Common myeloid progenitor, CD34-positive (primary cell): ENCODE measurements at regions not wholly inside any gene's neighbourhood (a gene's known extent, or its start where the extent isn't known, plus 50 kb on each side); places are given as distances from the start of the nearest gene placed in this dataset.

Experiments
- CTCF ChIA-PET: fragments of 350-600 bp; sonication (Branson Sonifier 250); formaldehyde crosslinking; loops from one replicate; lab custom pipeline; 2021; ENCODE audit warnings: antibody characterized with exemption; lab: Charles Lee
- POLR2A ChIA-PET: fragments of 350-600 bp; sonication (Branson Sonifier 250); formaldehyde crosslinking; loops from one replicate; lab custom pipeline; 2021; ENCODE audit warnings: antibody characterized with exemption; lab: Charles Lee
- DNase-seq, 3 donors: peaks; one replicate each; pipeline versions ENCODE4 v3.0.0 to v3.0.0-alpha.2; 2013
- H3K27ac ChIP-seq, 2 experiments: 1 replicate in 1 of 2; 2 replicates in 1 of 2; pipeline ENCODE4 v1.7.0; 2013; ENCODE audit warnings: inconsistent platforms in 2 of 2, low read length in 2 of 2, mild to moderate bottlenecking in 2 of 2, low read depth in 1 of 2, moderate library complexity in 1 of 2; ENCODE audit not compliant: severe bottlenecking in 2 of 2, insufficient read depth in 1 of 2, poor library complexity in 1 of 2
- H3K27me3 ChIP-seq, 5 experiments: replicated peaks in 2 of 5; 1 replicate in 3 of 5; 2 replicates in 2 of 5; pipeline versions ENCODE4 v1.6.1 to v1.7.0; 2013; ENCODE audit warnings: low read length in 4 of 5, mild to moderate bottlenecking in 2 of 5, moderate library complexity in 2 of 5, inconsistent platforms in 1 of 5; ENCODE audit not compliant: insufficient read depth in 5 of 5, control insufficient read depth in 4 of 5
- H3K36me3 ChIP-seq, 4 experiments: 1 replicate in 2 of 4; 2 replicates in 2 of 4; pipeline versions ENCODE4 v1.6.1 to v1.7.0; 2013; ENCODE audit warnings: low read length in 3 of 4, control low read depth in 1 of 4, mild to moderate bottlenecking in 1 of 4; ENCODE audit not compliant: control insufficient read depth in 4 of 4, insufficient read depth in 4 of 4
- H3K4me1 ChIP-seq, 4 experiments: 1 replicate in 3 of 4; 2 replicates in 1 of 4; pipeline versions ENCODE4 v1.6.1 to v1.7.1; 2013; ENCODE audit warnings: low read length in 3 of 4, mild to moderate bottlenecking in 3 of 4, control low read depth in 1 of 4, inconsistent platforms in 1 of 4, moderate library complexity in 1 of 4; ENCODE audit not compliant: control insufficient read depth in 4 of 4, insufficient read depth in 4 of 4; ENCODE audit errors: control extremely low read depth in 1 of 4
- H3K4me3 ChIP-seq, 7 experiments: 1 replicate in 4 of 7; 2 replicates in 3 of 7; pipeline versions ENCODE4 v1.5.1 to v1.7.0; 2013; ENCODE audit warnings: mild to moderate bottlenecking in 7 of 7, low read length in 6 of 7, moderate library complexity in 6 of 7, inconsistent platforms in 2 of 7, low read depth in 2 of 7, control low read depth in 1 of 7; ENCODE audit not compliant: insufficient read depth in 4 of 7, control insufficient read depth in 1 of 7; ENCODE audit errors: extremely low read depth in 1 of 7
- H3K9me3 ChIP-seq, 5 experiments: 1 replicate in 4 of 5; 2 replicates in 1 of 5; pipeline versions ENCODE4 v1.6.1 to v1.7.1; 2013; ENCODE audit warnings: low read length in 4 of 5, mild to moderate bottlenecking in 2 of 5, inconsistent platforms in 1 of 5, low read depth in 1 of 5, moderate library complexity in 1 of 5; ENCODE audit not compliant: control insufficient read depth in 4 of 5, insufficient read depth in 2 of 5; ENCODE audit errors: control extremely low read depth in 1 of 5
- WGBS: methylation state at CpG from one replicate; pipeline ENCODE4 v1.1.5; 2013; ENCODE audit not compliant: insufficient coverage; 5-methylcytosine and 5-hydroxymethylcytosine counted together

DNA sequence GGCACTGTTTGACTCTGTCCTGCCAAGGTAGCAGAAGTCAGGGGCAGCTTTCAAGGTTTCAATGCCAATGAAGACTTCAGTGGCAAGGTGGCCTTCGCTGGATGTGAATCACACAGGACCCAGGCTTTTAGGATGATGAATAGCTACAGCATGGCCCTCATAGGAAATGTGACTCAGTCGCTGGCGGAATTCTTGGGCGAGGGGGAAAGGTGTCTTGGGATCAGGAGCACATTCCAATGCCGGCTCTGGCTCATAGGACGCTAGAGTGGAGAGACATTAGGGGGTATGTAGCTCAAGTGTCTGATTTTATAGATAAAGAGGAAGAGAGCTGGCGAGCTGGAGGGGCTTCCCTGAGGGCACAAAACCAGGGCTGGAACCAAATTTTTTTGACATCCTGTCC, 68.6 kb downstream of the SMIM21 start:
- Histone ChIP-seq H3K4me3 (no peak overlapping the region), H3K4me1 (no peaks in the 10 kb centered on the region), H3K27me3 (peaks cover 0 to 2% (median 0%) of the 10 kb centered on the region in 5 experiments), H3K9me3 (peaks cover 0 to 9% (median 2%) of the 10 kb centered on the region in 5 experiments), H3K27ac (no peak overlapping the region), H3K36me3 (no peaks in the 10 kb centered on the region)
- ChIA-PET CTCF (no interaction called here), POLR2A (no interaction called here)
- WGBS: 82% methylated on average over 7 of the region's 7 CpGs
- peak in 1 of 3 donors; percentile 1 for DNase-seq

- H3K27me3 ChIP-seq: no peaks in the 10 kb centered on the region
- no peak for DNase-seq
- WGBS: 100% methylated on average over 1 of the region's 2 CpGs
- POLR2A ChIA-PET: no interaction called here
- H3K4me1 ChIP-seq: no peaks in the 10 kb centered on the region
- H3K4me3 ChIP-seq: no peak overlapping the region
- no peaks in the 10 kb centered on the region for H3K36me3 ChIP-seq
- peaks cover 0 to 25% (median 11%) of the 10 kb centered on the region in 5 experiments for H3K9me3 ChIP-seq
- no peak overlapping the region for H3K27ac ChIP-seq
- CTCF ChIA-PET: no interaction called here
Measured at GRCh38 chr18:75353357-75353756, 74.1 kb downstream of the SMIM21 start.

GRCh38 chr18:75351409-75351808, 76.1 kb downstream of the SMIM21 start:
- DNase-seq: no peak
- H3K4me1 ChIP-seq: no peaks in the 10 kb centered on the region
- no peak overlapping the region for H3K4me3 ChIP-seq
- 94% methylated on average over 5 of the region's 5 CpGs for WGBS
- ChIA-PET POLR2A (no interaction called here), CTCF (no interaction called here)
- H3K9me3 ChIP-seq: peaks cover 0 to 20% (median 8%) of the 10 kb centered on the region in 5 experiments
- no peak overlapping the region for H3K27ac ChIP-seq
- no peaks in the 10 kb centered on the region for H3K36me3 ChIP-seq
- no peaks in the 10 kb centered on the region for H3K27me3 ChIP-seq

DNA sequence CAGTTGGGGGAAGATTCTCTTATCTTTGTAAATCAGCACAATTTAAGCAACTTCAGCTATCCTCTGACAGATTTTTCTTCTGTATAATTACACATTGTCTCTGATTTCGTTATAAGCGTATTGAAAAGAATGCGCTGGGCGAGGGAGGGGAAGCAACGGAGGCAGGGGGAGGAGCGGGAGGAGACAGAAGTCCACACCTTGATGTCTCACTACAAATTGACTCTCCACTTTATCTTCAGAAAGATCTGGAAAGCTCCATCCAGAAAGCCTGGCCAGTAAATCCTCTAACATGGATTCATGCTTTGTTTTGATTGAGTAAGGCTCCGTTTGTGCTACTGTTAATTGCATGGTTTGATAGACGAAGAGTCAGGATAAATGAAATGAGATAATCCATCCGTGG, 76.6 kb downstream of the SMIM21 start:
- Histone ChIP-seq H3K27me3 (no peaks in the 10 kb centered on the region), H3K4me1 (no peaks in the 10 kb centered on the region), H3K36me3 (no peaks in the 10 kb centered on the region), H3K27ac (no peak overlapping the region), H3K9me3 (peaks cover 0 to 20% (median 8%) of the 10 kb centered on the region in 5 experiments), H3K4me3 (no peak overlapping the region)
- ChIA-PET CTCF (no interaction called here), POLR2A (no interaction called here)
- 88% methylated on average over 5 of the region's 9 CpGs for WGBS
- DNase-seq: no peak

DNA sequence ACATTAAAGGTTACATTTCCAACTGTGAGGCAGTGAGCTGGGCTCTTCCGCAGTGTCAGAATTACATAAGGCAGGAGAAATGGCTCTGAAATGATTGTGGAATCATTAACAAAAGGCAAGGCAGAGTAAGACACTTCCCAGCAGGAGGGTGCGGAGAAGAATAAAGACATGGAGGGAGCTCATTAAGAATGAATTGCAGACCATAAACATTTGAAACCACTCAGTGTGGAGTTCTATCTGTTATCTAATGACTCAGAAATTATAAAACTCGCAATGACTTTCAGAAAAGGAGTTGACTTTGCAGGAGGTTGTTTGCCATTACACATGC, 77.0 kb downstream of the SMIM21 start:
- no peak overlapping the region for H3K4me3 ChIP-seq
- 93% methylated on average over 2 of the region's 3 CpGs for WGBS
- no peaks in the 10 kb centered on the region for H3K36me3 ChIP-seq
- H3K27me3 ChIP-seq: no peaks in the 10 kb centered on the region
- DNase-seq: no peak
- POLR2A ChIA-PET: no interaction called here
- CTCF ChIA-PET: no interaction called here
- no peak overlapping the region for H3K27ac ChIP-seq
- no peaks in the 10 kb centered on the region for H3K4me1 ChIP-seq
- H3K9me3 ChIP-seq: peaks cover 0 to 20% (median 8%) of the 10 kb centered on the region in 5 experiments

DNA sequence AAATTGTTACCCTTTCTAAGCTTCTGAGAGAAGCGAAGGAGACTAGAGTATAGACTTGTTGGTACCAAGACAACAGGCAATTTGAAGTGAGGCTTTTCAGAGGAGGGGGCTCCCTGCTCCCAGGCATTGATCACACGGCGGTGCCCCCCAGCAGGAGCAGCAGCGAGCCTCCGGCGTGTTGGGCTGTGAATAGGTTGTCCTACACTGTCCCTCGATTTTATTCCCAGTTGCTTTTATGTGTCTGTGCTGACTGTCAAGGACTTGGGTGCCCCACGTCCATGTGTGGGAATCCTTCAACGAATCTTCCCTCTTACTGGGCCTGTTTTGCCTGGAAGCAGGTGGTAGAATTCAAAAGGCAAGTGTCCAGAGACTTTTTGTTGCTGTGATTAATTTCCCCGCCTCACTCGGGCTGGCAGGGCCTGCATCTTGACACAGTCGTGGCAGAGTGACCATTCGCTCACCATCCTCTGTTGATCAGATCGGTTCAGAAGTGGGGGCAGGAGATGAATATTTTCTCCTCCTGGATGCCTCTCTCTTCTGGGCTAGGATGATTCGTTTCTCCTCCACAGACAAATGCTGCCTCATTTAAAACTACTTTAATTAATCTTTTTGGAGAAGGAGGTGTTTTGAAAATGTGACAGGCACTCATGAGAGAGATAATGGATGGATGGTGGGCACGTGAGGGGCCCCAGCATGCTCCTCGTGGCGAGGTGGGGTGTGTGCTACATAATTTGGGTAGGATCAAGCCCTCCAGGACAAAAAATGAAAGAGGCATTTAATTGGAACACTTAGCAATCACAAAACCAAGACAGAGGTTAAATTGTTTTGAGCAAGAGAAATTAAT, 77.6 kb downstream of the SMIM21 start:
- CTCF ChIA-PET: no interaction called here
- H3K4me1 ChIP-seq: no peaks in the 10 kb centered on the region
- H3K9me3 ChIP-seq: peaks cover 0 to 20% (median 8%) of the 10 kb centered on the region in 5 experiments
- H3K4me3 ChIP-seq: no peak overlapping the region
- WGBS: 88% methylated on average over 17 of the region's 18 CpGs
- no peak for DNase-seq
- POLR2A ChIA-PET: no interaction called here
- no peaks in the 10 kb centered on the region for H3K36me3 ChIP-seq
- H3K27ac ChIP-seq: no peak overlapping the region
- peaks cover 0 to 2% (median 0%) of the 10 kb centered on the region in 5 experiments for H3K27me3 ChIP-seq

GRCh38 chr18:75346671-75347070, 80.8 kb downstream of the SMIM21 start:
- Histone ChIP-seq H3K4me1 (no peaks in the 10 kb centered on the region), H3K27ac (no peak overlapping the region), H3K27me3 (peaks cover 0 to 2% (median 0%) of the 10 kb centered on the region in 5 experiments), H3K9me3 (no peaks in the 10 kb centered on the region), H3K4me3 (no peak overlapping the region), H3K36me3 (no peaks in the 10 kb centered on the region)
- WGBS: 100% methylated on average over 5 of the region's 6 CpGs
- POLR2A ChIA-PET: no interaction called here
- DNase-seq: no peak
- CTCF ChIA-PET: interaction anchor here (0.7 kb wide), 1 partner anchor 23 kb away, joined by 3 read pairs; no protein-coding TSS in a partner anchor
